ENCODE measurements at regions not wholly inside any gene's neighbourhood (a gene's known extent, or its start where the extent isn't known, plus 50 kb on each side); places are given as distances from the start of the nearest gene placed in this dataset.

DNA sequence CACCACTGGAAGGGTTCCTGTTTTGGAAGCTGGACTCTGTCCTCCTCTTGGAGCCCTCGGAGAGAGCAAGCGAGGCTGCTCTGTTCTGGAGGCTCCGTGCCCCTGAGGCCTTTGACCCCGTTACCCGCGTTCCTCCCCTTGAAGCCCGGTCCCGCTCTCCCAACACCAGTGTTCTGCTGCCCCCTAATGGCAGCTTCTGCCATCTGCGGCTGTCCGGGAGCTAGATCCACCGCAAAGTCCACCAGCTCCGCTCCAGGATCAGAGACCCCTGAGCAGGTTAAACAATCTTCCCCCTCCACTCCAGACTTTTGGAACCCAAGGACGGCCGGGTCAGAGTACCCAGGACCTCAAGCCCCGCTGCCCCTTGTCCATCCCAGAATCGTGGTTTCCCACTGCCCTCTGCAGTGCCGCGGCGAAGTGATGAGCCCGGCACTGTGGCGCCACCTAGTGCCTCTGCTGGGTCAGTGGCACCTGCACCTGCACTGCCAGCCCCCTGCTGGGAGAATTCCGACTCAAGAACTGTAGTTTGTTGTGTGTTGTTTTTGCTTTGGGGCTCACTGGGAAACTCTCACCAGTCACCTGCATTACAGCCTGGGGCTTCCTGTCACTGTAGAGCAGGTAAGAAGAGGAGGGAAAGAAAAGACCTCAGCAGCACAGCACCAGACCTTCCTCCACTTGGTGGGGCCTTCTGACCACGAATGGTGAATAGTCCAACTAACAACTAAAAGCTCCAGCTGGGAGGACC lies 63.5 kb upstream of the NFASC start:
- Mint-ChIP-seq H3K4me1 (peaks cover 2% of the 10 kb centered on the region), H3K36me3 (ENCODE audit: low read depth) (no peaks in the 10 kb centered on the region), H3K27ac (peak overlapping the region; percentile 84), H3K9me3 (no peaks in the 10 kb centered on the region), H3K4me3 (peak overlapping the region; percentile 66), H3K27me3 (ENCODE audit: insufficient read depth) (peaks cover 20% of the 10 kb centered on the region)
- Histone ChIP-seq H3K27ac (ENCODE audit: low read depth, low read length) (no peak overlapping the region), H3K4me3 (ENCODE audit: low read length) (peak overlapping the region; percentile 80), H3K9ac (ENCODE audit: extremely low read depth, low read length, poor library complexity, severe bottlenecking) (no peak overlapping the region), H3K4me1 (ENCODE audit: control insufficient read depth, insufficient read depth, low read length) (no peaks in the 10 kb centered on the region), H3K9me3 (ENCODE audit: control insufficient read depth, low read length) (no peaks in the 10 kb centered on the region), H3K36me3 (ENCODE audit: control insufficient read depth, insufficient read depth, low read length) (no peaks in the 10 kb centered on the region), H3K27me3 (ENCODE audit: control insufficient read depth, insufficient read depth, low read length, poor library complexity, severe bottlenecking) (peaks cover 7% of the 10 kb centered on the region)
- TF ChIP-seq, protein P1, sequence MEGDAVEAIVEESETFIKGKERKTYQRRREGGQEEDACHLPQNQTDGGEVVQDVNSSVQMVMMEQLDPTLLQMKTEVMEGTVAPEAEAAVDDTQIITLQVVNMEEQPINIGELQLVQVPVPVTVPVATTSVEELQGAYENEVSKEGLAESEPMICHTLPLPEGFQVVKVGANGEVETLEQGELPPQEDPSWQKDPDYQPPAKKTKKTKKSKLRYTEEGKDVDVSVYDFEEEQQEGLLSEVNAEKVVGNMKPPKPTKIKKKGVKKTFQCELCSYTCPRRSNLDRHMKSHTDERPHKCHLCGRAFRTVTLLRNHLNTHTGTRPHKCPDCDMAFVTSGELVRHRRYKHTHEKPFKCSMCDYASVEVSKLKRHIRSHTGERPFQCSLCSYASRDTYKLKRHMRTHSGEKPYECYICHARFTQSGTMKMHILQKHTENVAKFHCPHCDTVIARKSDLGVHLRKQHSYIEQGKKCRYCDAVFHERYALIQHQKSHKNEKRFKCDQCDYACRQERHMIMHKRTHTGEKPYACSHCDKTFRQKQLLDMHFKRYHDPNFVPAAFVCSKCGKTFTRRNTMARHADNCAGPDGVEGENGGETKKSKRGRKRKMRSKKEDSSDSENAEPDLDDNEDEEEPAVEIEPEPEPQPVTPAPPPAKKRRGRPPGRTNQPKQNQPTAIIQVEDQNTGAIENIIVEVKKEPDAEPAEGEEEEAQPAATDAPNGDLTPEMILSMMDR (conservative IDR thresholded peaks at IDR 0.05), result peak; percentile 99
- DNase-seq, result peak; percentile 97
- 8 to 9% methylated on average over 12 to 23 of the region's 23 CpGs for WGBS, 2 experiments (ENCODE audit: insufficient coverage in 1 of 2, insufficient read length in 1 of 2)

GRCh38 chr1:204809488-204809887 lies 61.2 kb upstream of the NFASC start:
- DNase-seq, result no peak
- H3K9me3 Mint-ChIP-seq, result no peaks in the 10 kb centered on the region
- no peak overlapping the region for H3K27ac ChIP-seq (ENCODE audit: low read depth, low read length)
- no peak overlapping the region for H3K27ac Mint-ChIP-seq
- peaks cover 11% of the 10 kb centered on the region for H3K27me3 Mint-ChIP-seq (ENCODE audit: insufficient read depth)
- no peaks in the 10 kb centered on the region for H3K9me3 ChIP-seq (ENCODE audit: control insufficient read depth, low read length)
- no peak overlapping the region for H3K4me3 Mint-ChIP-seq
- H3K36me3 Mint-ChIP-seq (ENCODE audit: low read depth), result no peaks in the 10 kb centered on the region
- TF ChIP-seq, protein P1 (conservative IDR thresholded peaks at IDR 0.05), result no peak
- no peak overlapping the region for H3K9ac ChIP-seq (ENCODE audit: extremely low read depth, low read length, poor library complexity, severe bottlenecking)
- peaks cover 10% of the 10 kb centered on the region for H3K4me1 Mint-ChIP-seq
- no peaks in the 10 kb centered on the region for H3K36me3 ChIP-seq (ENCODE audit: control insufficient read depth, insufficient read depth, low read length)
- H3K4me1 ChIP-seq (ENCODE audit: control insufficient read depth, insufficient read depth, low read length), result peaks cover 7% of the 10 kb centered on the region
- H3K27me3 ChIP-seq (ENCODE audit: control insufficient read depth, insufficient read depth, low read length, poor library complexity, severe bottlenecking), result peaks cover 7% of the 10 kb centered on the region
- H3K4me3 ChIP-seq (ENCODE audit: low read length), result no peak overlapping the region
- 100% methylated on average over 1 of the region's 1 CpG; no CpG with 5 or more reads in 1 of the 2 experiments for WGBS, 2 experiments (ENCODE audit: insufficient coverage in 1 of 2, insufficient read length in 1 of 2)

GRCh38 chr1:204812842-204813241 lies 57.8 kb upstream of the NFASC start:
- no peak overlapping the region for H3K27ac ChIP-seq (ENCODE audit: low read depth, low read length)
- H3K27me3 ChIP-seq (ENCODE audit: control insufficient read depth, insufficient read depth, low read length, poor library complexity, severe bottlenecking), result no peaks in the 10 kb centered on the region
- H3K36me3 Mint-ChIP-seq (ENCODE audit: low read depth), result no peaks in the 10 kb centered on the region
- H3K4me3 ChIP-seq (ENCODE audit: low read length), result no peak overlapping the region
- H3K27ac Mint-ChIP-seq, result no peak overlapping the region
- no peak for DNase-seq
- no peaks in the 10 kb centered on the region for H3K27me3 Mint-ChIP-seq (ENCODE audit: insufficient read depth)
- peaks cover 7% of the 10 kb centered on the region for H3K4me1 ChIP-seq (ENCODE audit: control insufficient read depth, insufficient read depth, low read length)
- no peaks in the 10 kb centered on the region for H3K9me3 ChIP-seq (ENCODE audit: control insufficient read depth, low read length)
- H3K4me3 Mint-ChIP-seq, result no peak overlapping the region
- peaks cover 8% of the 10 kb centered on the region for H3K4me1 Mint-ChIP-seq
- TF ChIP-seq, protein P1 (conservative IDR thresholded peaks at IDR 0.05), result no peak
- no peak overlapping the region for H3K9ac ChIP-seq (ENCODE audit: extremely low read depth, low read length, poor library complexity, severe bottlenecking)
- 96 to 100% methylated on average over 1 of the region's 1 CpG for WGBS, 2 experiments (ENCODE audit: insufficient coverage in 1 of 2, insufficient read length in 1 of 2)
- no peaks in the 10 kb centered on the region for H3K36me3 ChIP-seq (ENCODE audit: control insufficient read depth, insufficient read depth, low read length)
- H3K9me3 Mint-ChIP-seq, result no peaks in the 10 kb centered on the region
